ENCODE measurements at regions not wholly inside any gene's neighbourhood (a gene's known extent, or its start where the extent isn't known, plus 50 kb on each side); places are given as distances from the start of the nearest gene placed in this dataset.
"Not testable (repeated sequence)": the region's sequence is repeated elsewhere in the genome, so short reads cannot be mapped to it uniquely, and the experiment has no call there.

DNA sequence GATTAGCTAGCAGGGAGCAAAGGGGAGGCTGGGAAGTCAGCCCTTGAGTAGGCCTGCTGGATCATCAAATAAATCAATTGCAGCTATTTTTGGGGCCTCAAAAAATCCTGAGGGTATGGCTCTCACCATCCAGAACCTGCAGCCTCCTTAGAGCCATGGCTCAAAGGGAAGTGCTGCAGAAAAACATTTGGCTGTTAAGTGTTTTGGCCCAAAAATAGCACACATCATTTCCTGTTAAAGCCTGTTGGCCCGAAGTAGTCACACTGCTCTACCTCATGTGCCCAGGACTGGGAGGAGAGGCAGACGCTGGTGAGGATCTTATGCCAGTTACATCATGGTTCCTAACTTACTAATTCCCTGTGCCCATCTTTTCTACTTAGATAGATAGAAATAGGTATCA is 176.8 kb upstream of the PLGLB1 start:
- TF ChIP-seq POLR2A (IDR thresholded peaks at IDR 0.05; ENCODE audit: extremely low read depth, insufficient read length); CTCF (IDR thresholded peaks at IDR 0.05; ENCODE audit: low read depth, low read length); MYC (IDR thresholded peaks at IDR 0.05; ENCODE audit: low read depth, low read length): not testable (repeated sequence)
